CD4-positive, alpha-beta T cell treated with Interleukin-4 for 1 hour (primary cell): ENCODE measurements at regions not wholly inside any gene's neighbourhood (a gene's known extent, or its start where the extent isn't known, plus 50 kb on each side); places are given as distances from the start of the nearest gene placed in this dataset.
A peak's percentile ranks its signal among the peaks of the same experiment; 100 is the strongest.
"Not testable (repeated sequence)": the region's sequence is repeated elsewhere in the genome, so short reads cannot be mapped to it uniquely, and the experiment has no call there.

Source experiments
- DNase-seq, 2 donors: peaks; one replicate each; pipeline ENCODE4 v3.0.0-alpha.2; 2020 to 2022

- not testable (repeated sequence) for DNase-seq
These were observed 51.8 kb upstream of the SLC39A8 start for GRCh38 chr4:102397056-102397455.

GRCh38 chr4:102399021-102399420 is 53.7 kb upstream of the SLC39A8 start:
- no peak for DNase-seq

GRCh38 chr4:102400898-102401297 is 55.6 kb upstream of the SLC39A8 start:
- DNase-seq, result no peak

GRCh38 chr4:102402223-102402622 is 56.9 kb upstream of the SLC39A8 start:
- no peak for DNase-seq

- DNase-seq, result no peak
These were observed 57.8 kb upstream of the SLC39A8 start for GRCh38 chr4:102403116-102403515.

GRCh38 chr4:102404431-102404969 is 59.2 kb upstream of the SLC39A8 start:
- no peak for DNase-seq

- no peak for DNase-seq
These were observed 60.6 kb upstream of the SLC39A8 start for GRCh38 chr4:102405821-102406401.

GRCh38 chr4:102410884-102411283 is 65.6 kb upstream of the SLC39A8 start:
- not testable (repeated sequence) for DNase-seq

- no peak for DNase-seq
These were observed 66.1 kb upstream of the SLC39A8 start for GRCh38 chr4:102411408-102411807.

GRCh38 chr4:102416765-102417164 is 71.5 kb upstream of the SLC39A8 start:
- DNase-seq, result no peak

- peak in 1 of 2 donors; percentile 28 for DNase-seq
These were observed 75.5 kb upstream of the SLC39A8 start for GRCh38 chr4:102420563-102421398.

- no peak for DNase-seq
These were observed 77.6 kb upstream of the SLC39A8 start for GRCh38 chr4:102422843-102423242.

- DNase-seq, result no peak
These were observed 77.8 kb upstream of the NFKB1 start for GRCh38 chr4:102423375-102423774.

- no peak for DNase-seq
These were observed 73.7 kb upstream of the NFKB1 start for GRCh38 chr4:102427371-102427998.

- DNase-seq, result no peak
These were observed 73.0 kb upstream of the NFKB1 start for GRCh38 chr4:102428122-102428521.

- no peak for DNase-seq
These were observed 71.6 kb upstream of the NFKB1 start for GRCh38 chr4:102429553-102429952.

GRCh38 chr4:102430461-102430910 is 70.7 kb upstream of the NFKB1 start:
- no peak for DNase-seq

- DNase-seq, result no peak
These were observed 69.6 kb upstream of the NFKB1 start for GRCh38 chr4:102431608-102431961.

GRCh38 chr4:102437111-102437510 is 64.0 kb upstream of the NFKB1 start:
- no peak for DNase-seq

GRCh38 chr4:102438396-102439235 is 62.5 kb upstream of the NFKB1 start:
- DNase-seq, result no peak

GRCh38 chr4:102439236-102439614 is 61.9 kb upstream of the NFKB1 start:
- DNase-seq, result no peak

GRCh38 chr4:102439812-102440211 is 61.3 kb upstream of the NFKB1 start:
- DNase-seq, result no peak

GRCh38 chr4:102440498-102440897 is 60.7 kb upstream of the NFKB1 start:
- DNase-seq, result no peak
